H1 (cell line): ENCODE measurements at regions not wholly inside any gene's neighbourhood (a gene's known extent, or its start where the extent isn't known, plus 50 kb on each side); places are given as distances from the start of the nearest gene placed in this dataset.

ENCODE experiments used
- CTCF ChIA-PET: fragments of 300-600 bp; sonication (Branson Sonifier 250); formaldehyde crosslinking; loops from one replicate; lab custom pipeline; 2021; ENCODE audit not compliant: partially characterized antibody; lab: Charles Lee
- POLR2A ChIA-PET: fragments of 300-600 bp; sonication (Branson Sonifier 250); formaldehyde crosslinking; loops from one replicate; lab custom pipeline; 2021; ENCODE audit warnings: inconsistent platforms; ENCODE audit not compliant: partially characterized antibody; lab: Charles Lee
- DNase-seq, 2 experiments: peaks; one replicate each; pipeline versions ENCODE4 v3.0.0 to v3.0.0-alpha.2; 2010 to 2022; ENCODE audit warnings: low spot score in 2 of 2, low read depth in 1 of 2, mixed read lengths in 1 of 2
- FAIRE-seq: peaks from 2 replicates; lab custom pipeline; 2011; peaks lifted over from hg19 to GRCh38; lab: Jason Lieb, UNC
- H2AFZ ChIP-seq: 2 replicates; pipeline ENCODE4 v1.8.1; 2012; ENCODE audit warnings: low read length, inconsistent platforms
- H2AK5ac ChIP-seq: 2 replicates; pipeline ENCODE4 v1.6.1; 2013; ENCODE audit warnings: low read depth, low read length
- H2BK120ac ChIP-seq: replicated peaks from 2 replicates; pipeline ENCODE3; 2013; ENCODE audit warnings: low read depth, low read length, inconsistent platforms
- H2BK12ac ChIP-seq: 2 replicates; pipeline ENCODE4 v1.6.1; 2013; ENCODE audit warnings: low read depth, low read length
- H2BK15ac ChIP-seq: 2 replicates; pipeline ENCODE4 v1.6.1; 2013; ENCODE audit warnings: low read length
- H2BK20ac ChIP-seq: 2 replicates; pipeline ENCODE4 v1.6.1; 2013; ENCODE audit warnings: low read length
- H2BK5ac ChIP-seq: 2 replicates; pipeline ENCODE4 v1.6.1; 2013; ENCODE audit warnings: low read depth, low read length
- H3K14ac ChIP-seq: 2 replicates; pipeline ENCODE4 v1.6.1; 2013; ENCODE audit warnings: inconsistent platforms; ENCODE audit not compliant: insufficient read length
- H3K18ac ChIP-seq: 2 replicates; pipeline ENCODE4 v1.6.1; 2013; ENCODE audit warnings: low read length; ENCODE audit errors: extremely low read depth
- H3K23ac ChIP-seq: 2 replicates; pipeline ENCODE4 v1.6.1; 2013; ENCODE audit warnings: inconsistent platforms; ENCODE audit not compliant: insufficient read length
- H3K23me2 ChIP-seq: 2 replicates; pipeline ENCODE4 v1.6.1; 2013; ENCODE audit warnings: low read depth, low read length
- H3K27ac ChIP-seq: 2 replicates; pipeline ENCODE4 v1.6.1; 2011; ENCODE audit warnings: low read depth, low read length, inconsistent platforms
- H3K27me3 ChIP-seq, 4 experiments: replicated peaks in 1 of 4; 1 replicate in 1 of 4; 2 replicates in 3 of 4; pipeline versions ENCODE4 v1.6.1 to v1.8.1; 2011 to 2013; ENCODE audit warnings: low read length in 3 of 4, mild to moderate bottlenecking in 3 of 4, inconsistent platforms in 2 of 4, mixed read lengths in 2 of 4, moderate library complexity in 1 of 4; ENCODE audit not compliant: control insufficient read depth in 3 of 4, insufficient read depth in 3 of 4; ENCODE audit errors: extremely low read depth in 1 of 4
- H3K36me3 ChIP-seq, 4 experiments: 2 replicates each; pipeline versions ENCODE4 v1.6.1 to v1.8.1; 2011 to 2013; ENCODE audit warnings: mild to moderate bottlenecking in 4 of 4, low read length in 3 of 4, moderate library complexity in 2 of 4, control low read depth in 1 of 4, inconsistent platforms in 1 of 4; ENCODE audit not compliant: insufficient read depth in 4 of 4, control insufficient read depth in 2 of 4
- H3K4ac ChIP-seq: replicated peaks from 2 replicates; pipeline ENCODE3; 2013; ENCODE audit warnings: low read length, low read depth, mixed read lengths, inconsistent platforms; ENCODE audit not compliant: insufficient read length
- H3K4me1 ChIP-seq, 4 experiments: replicated peaks in 1 of 4; 1 replicate in 1 of 4; 2 replicates in 3 of 4; pipeline versions ENCODE4 v1.6.1 to v1.8.1; 2011 to 2013; ENCODE audit warnings: low read length in 3 of 4, inconsistent platforms in 2 of 4, mixed read lengths in 1 of 4; ENCODE audit not compliant: insufficient read depth in 4 of 4, control insufficient read depth in 3 of 4
- H3K4me2 ChIP-seq, 2 experiments: 2 replicates each; pipeline versions ENCODE4 v1.6.1 to v1.8.1; 2011 to 2013; ENCODE audit warnings: low read depth in 2 of 2, low read length in 2 of 2, control low read depth in 1 of 2, inconsistent platforms in 1 of 2, mild to moderate bottlenecking in 1 of 2; ENCODE audit not compliant: insufficient read depth in 1 of 2
- H3K4me3 ChIP-seq, 4 experiments: fragments of 200-600, 300-600 bp in 1 of 4; sonication (generic), shearing (Covaris generic), sonication (Bioruptor Twin) in 1 of 4; 2 replicates each; pipeline versions ENCODE4 v1.5.1 to v1.8.1; 2011 to 2016; ENCODE audit warnings: low read length in 4 of 4, low read depth in 3 of 4, control low read depth in 2 of 4, inconsistent platforms in 2 of 4, mild to moderate bottlenecking in 2 of 4, mixed read lengths in 1 of 4, moderate library complexity in 1 of 4; ENCODE audit not compliant: insufficient read depth in 2 of 4; ENCODE audit errors: extremely low read depth in 1 of 4
- H3K56ac ChIP-seq: replicated peaks from 2 replicates; pipeline ENCODE3; 2013; ENCODE audit warnings: low read depth, mild to moderate bottlenecking, mixed read lengths, low read length, inconsistent platforms; ENCODE audit not compliant: insufficient read length
- H3K79me1 ChIP-seq: 2 replicates; pipeline ENCODE4 v1.6.1; 2013; ENCODE audit warnings: low read depth, low read length, control low read depth
- H3K79me2 ChIP-seq, 2 experiments: 2 replicates each; pipeline versions ENCODE4 v1.6.1 to v1.8.1; 2012 to 2013; ENCODE audit warnings: low read length in 2 of 2, mild to moderate bottlenecking in 2 of 2, inconsistent platforms in 1 of 2; ENCODE audit not compliant: insufficient read depth in 2 of 2, control insufficient read depth in 1 of 2
- H3K9ac ChIP-seq, 4 experiments: replicated peaks in 1 of 4; 1 replicate in 1 of 4; 2 replicates in 3 of 4; pipeline versions ENCODE4 v1.6.1 to v1.8.1; 2011 to 2013; ENCODE audit warnings: low read depth in 3 of 4, low read length in 3 of 4, control low read depth in 2 of 4, mild to moderate bottlenecking in 2 of 4, moderate library complexity in 2 of 4, inconsistent platforms in 1 of 4; ENCODE audit errors: extremely low read depth in 1 of 4
- H3K9me3 ChIP-seq, 2 experiments: 2 replicates each; pipeline versions ENCODE4 v1.6.1 to v1.8.1; 2012 to 2013; ENCODE audit warnings: mild to moderate bottlenecking in 2 of 2, moderate library complexity in 2 of 2, control low read depth in 1 of 2, inconsistent platforms in 1 of 2, low read depth in 1 of 2, low read length in 1 of 2, mixed read lengths in 1 of 2; ENCODE audit not compliant: insufficient read depth in 2 of 2
- H4K20me1 ChIP-seq, 2 experiments: replicated peaks in 1 of 2; 2 replicates each; pipeline versions ENCODE3 to v1.8.1; 2011 to 2013; ENCODE audit warnings: inconsistent platforms in 2 of 2, low read length in 2 of 2, mild to moderate bottlenecking in 1 of 2; ENCODE audit not compliant: insufficient read depth in 2 of 2, control insufficient read depth in 1 of 2
- H4K5ac ChIP-seq: 2 replicates; pipeline ENCODE4 v1.6.1; 2013; ENCODE audit warnings: low read length, low read depth, mixed read lengths, inconsistent platforms; ENCODE audit not compliant: insufficient read length
- H4K8ac ChIP-seq: 2 replicates; pipeline ENCODE4 v1.8.0; 2013; ENCODE audit warnings: mild to moderate bottlenecking, moderate library complexity, low read length, inconsistent platforms; ENCODE audit not compliant: insufficient read depth; ENCODE audit errors: extremely low read depth
- H4K91ac ChIP-seq: replicated peaks from 2 replicates; pipeline ENCODE3; 2013; ENCODE audit warnings: low read length, mixed read lengths, inconsistent platforms; ENCODE audit not compliant: insufficient read length
- BACH1 ChIP-seq: IDR thresholded peaks from 2 replicates; pipeline ENCODE4 v1.6.1; 2012; ENCODE audit warnings: low read length, improper control_type of control experiment
- CTBP2 ChIP-seq: IDR thresholded peaks from 2 replicates; pipeline ENCODE4 v1.7.0; 2011; ENCODE audit warnings: borderline replicate concordance, mild to moderate bottlenecking, moderate library complexity, mixed read lengths, low read length; ENCODE audit not compliant: insufficient read depth, insufficient read length
- RBBP5 ChIP-seq: IDR thresholded peaks from 2 replicates; pipeline ENCODE4 v1.7.1; 2012; ENCODE audit warnings: low read depth, mild to moderate bottlenecking, inconsistent platforms, low read length, moderate library complexity, borderline replicate concordance
- WGBS, 2 experiments: shearing (Covaris generic) in 1 of 2; methylation state at CpG; one replicate each; pipeline versions ENCODE4 v1.1.6 to v1.1.7; 2013 to 2015; ENCODE audit warnings: low lambda C conversion rate in 2 of 2, mixed read lengths in 2 of 2, inconsistent platforms in 1 of 2, low coverage in 1 of 2, missing lambda C conversion rate in 1 of 2; ENCODE audit not compliant: insufficient replicate concordance in 2 of 2, insufficient coverage in 1 of 2, insufficient read length in 1 of 2; ENCODE audit errors: extremely low coverage in 1 of 2, missing lambda C conversion rate in 1 of 2; 5-methylcytosine and 5-hydroxymethylcytosine counted together

GRCh38 chr11:29214833-29215232 lies 802.0 kb downstream of the KCNA4 start:
- no peak overlapping the region for H2BK15ac ChIP-seq
- no peak overlapping the region for H3K23ac ChIP-seq
- H3K18ac ChIP-seq: no peak overlapping the region
- 88% methylated on average over 4 of the region's 4 CpGs; no CpG with 5 or more reads in 1 of the 2 experiments for WGBS, 2 experiments
- no peaks in the 10 kb centered on the region for H3K79me2 ChIP-seq
- no peak overlapping the region for H3K4me3 ChIP-seq
- H3K9ac ChIP-seq: no peak overlapping the region
- H2BK12ac ChIP-seq: no peak overlapping the region
- H3K23me2 ChIP-seq: no peaks in the 10 kb centered on the region
- H4K5ac ChIP-seq: no peak overlapping the region
- no peak for FAIRE-seq
- ChIA-PET POLR2A (no interaction called here), CTCF (interaction anchor here (1.2 kb wide), 1 partner anchor 12 kb away, joined by 4 read pairs; no protein-coding TSS in a partner anchor)
- no peaks in the 10 kb centered on the region for H3K9me3 ChIP-seq
- no peak overlapping the region for H3K27ac ChIP-seq
- no peak overlapping the region for H2AK5ac ChIP-seq
- no peak overlapping the region for H3K14ac ChIP-seq
- H3K27me3 ChIP-seq: no peaks in the 10 kb centered on the region
- H3K4me1 ChIP-seq: no peaks in the 10 kb centered on the region
- H3K79me1 ChIP-seq: no peaks in the 10 kb centered on the region
- no peaks in the 10 kb centered on the region for H4K20me1 ChIP-seq
- no peak overlapping the region for H3K4ac ChIP-seq
- H2BK120ac ChIP-seq: no peak overlapping the region
- no peak overlapping the region for H4K91ac ChIP-seq
- no peak for DNase-seq
- H2AFZ ChIP-seq: no peak overlapping the region
- H2BK5ac ChIP-seq: no peak overlapping the region
- H4K8ac ChIP-seq: no peak overlapping the region
- no peak overlapping the region for H3K56ac ChIP-seq
- H3K36me3 ChIP-seq: no peaks in the 10 kb centered on the region
- H3K4me2 ChIP-seq: no peak overlapping the region
- H2BK20ac ChIP-seq: no peak overlapping the region
- TF ChIP-seq CTBP2 (no peak), BACH1 (no peak), RBBP5 (no peak)
